ENCODE measurements at regions not wholly inside any gene's neighbourhood (a gene's known extent, or its start where the extent isn't known, plus 50 kb on each side); places are given as distances from the start of the nearest gene placed in this dataset.
"Not testable (repeated sequence)": the region's sequence is repeated elsewhere in the genome, so short reads cannot be mapped to it uniquely, and the experiment has no call there.

GRCh38 chrY:14328677-14329345 lies 195.5 kb upstream of the NLGN4Y start:
- H3K4me1 Mint-ChIP-seq = peaks cover 14% of the 10 kb centered on the region
- H3K9me3 Mint-ChIP-seq = no peaks in the 10 kb centered on the region
- no peaks in the 10 kb centered on the region for H3K27me3 Mint-ChIP-seq
- H3K27ac Mint-ChIP-seq = peak overlapping the region; percentile 50 to 57
- peak overlapping the region; percentile 3 to 8 for H3K4me3 Mint-ChIP-seq
- ATAC-seq = peak; percentile 97
- DNase-seq = peak in 1 of 2 donors; percentile 15

DNA sequence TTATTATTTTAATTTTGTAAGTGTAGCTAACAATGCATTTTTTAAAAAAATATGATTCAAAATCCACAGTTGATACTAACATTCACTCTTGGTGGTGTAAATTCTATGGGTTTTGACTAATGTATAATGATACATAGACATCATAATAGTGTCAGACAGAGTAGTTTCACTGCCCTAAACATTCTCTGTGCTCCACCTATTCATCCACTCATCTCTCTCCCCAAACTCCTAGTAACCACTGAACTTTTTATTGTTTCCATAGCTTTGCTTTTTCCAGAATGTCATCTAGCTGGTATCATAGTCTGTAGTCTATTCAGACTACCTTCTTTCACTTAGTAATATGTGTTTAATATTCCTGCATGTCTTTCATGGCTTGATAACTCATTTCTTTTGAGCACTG lies 194.0 kb upstream of the NLGN4Y start:
- no peak for DNase-seq
- peak; percentile 19 for ATAC-seq
- Mint-ChIP-seq H3K4me3 (no peak overlapping the region), H3K27ac (no peak overlapping the region), H3K27me3 (no peaks in the 10 kb centered on the region), H3K4me1 (peaks cover 14% of the 10 kb centered on the region), H3K9me3 (no peaks in the 10 kb centered on the region)

GRCh38 chrY:14339524-14339923 lies 184.8 kb upstream of the NLGN4Y start:
- no peak for DNase-seq
- Mint-ChIP-seq H3K27ac (no peak overlapping the region), H3K4me1 (peaks cover 41% of the 10 kb centered on the region), H3K9me3 (peaks cover 0 to 22% of the 10 kb centered on the region in 2 donors), H3K4me3 (no peak overlapping the region), H3K27me3 (no peaks in the 10 kb centered on the region)
- no peak for ATAC-seq

- ATAC-seq (peak; percentile 79), DNase-seq (peak; percentile 36 to 82)
- Mint-ChIP-seq H3K27me3 (no peaks in the 10 kb centered on the region), H3K27ac (peak overlapping the region; percentile 93 to 95), H3K4me1 (peaks cover 41% of the 10 kb centered on the region), H3K4me3 (peak overlapping the region; percentile 31 to 72), H3K9me3 (peaks cover 0 to 22% of the 10 kb centered on the region in 2 donors)
These were observed 183.7 kb upstream of the NLGN4Y start for GRCh38 chrY:14340459-14341143.

DNA sequence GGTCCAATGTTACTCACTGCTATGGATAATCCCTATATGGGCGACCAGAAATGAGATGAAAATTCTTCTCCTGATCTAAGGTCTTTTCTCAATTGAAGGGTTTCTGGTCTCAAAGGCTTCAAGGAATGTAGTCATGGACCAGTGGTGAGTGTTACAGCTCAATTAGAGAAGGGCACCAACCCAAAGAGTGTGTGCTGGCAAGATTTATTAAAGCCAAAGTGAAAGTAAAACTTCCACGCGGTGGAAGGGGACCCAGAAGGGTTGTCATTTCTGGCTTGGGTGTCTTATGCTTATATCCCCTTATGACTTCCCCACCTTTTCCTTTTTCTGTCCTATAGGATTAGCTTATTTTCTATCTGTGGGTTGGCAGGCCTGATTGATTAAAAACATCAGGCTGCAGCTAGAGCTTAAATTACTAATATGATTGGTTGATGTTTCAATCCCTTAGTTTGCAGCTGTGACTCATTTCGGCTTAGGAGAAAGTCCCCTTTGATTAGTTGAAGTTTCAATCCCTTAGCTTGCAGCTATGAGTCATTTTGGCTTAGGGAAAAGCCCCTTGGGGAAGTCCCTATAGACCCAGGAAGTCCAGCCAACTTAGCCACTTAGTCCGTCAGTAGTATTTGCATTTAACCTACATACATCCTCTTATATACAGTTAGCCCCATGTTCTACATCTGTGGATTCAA lies 179.5 kb upstream of the NLGN4Y start:
- Mint-ChIP-seq H3K27ac (peak overlapping the region; percentile 42 to 96), H3K4me1 (peaks cover 43% of the 10 kb centered on the region), H3K9me3 (peaks cover 0 to 17% of the 10 kb centered on the region in 2 donors), H3K4me3 (peak overlapping the region; percentile 24 to 77), H3K27me3 (no peaks in the 10 kb centered on the region)
- ATAC-seq = peak; percentile 78
- DNase-seq = peak; percentile 15 to 78

GRCh38 chrY:14351590-14351989 lies 172.7 kb upstream of the NLGN4Y start:
- ATAC-seq = no peak
- Mint-ChIP-seq H3K4me1 (peaks cover 8% of the 10 kb centered on the region), H3K4me3 (no peak overlapping the region)

GRCh38 chrY:14356154-14356553 lies 168.2 kb upstream of the NLGN4Y start:
- peak overlapping the region in 1 of 2 donors; percentile 1 for H3K27ac Mint-ChIP-seq
- H3K4me1 Mint-ChIP-seq = no peaks in the 10 kb centered on the region
- peaks cover 12% of the 10 kb centered on the region for H3K27me3 Mint-ChIP-seq

More at GRCh38 chrY:14351590-14351989, 172.7 kb upstream of the NLGN4Y start:
- Mint-ChIP-seq H3K9me3 (peaks cover 11 to 13% of the 10 kb centered on the region in 2 donors), H3K27me3 (no peaks in the 10 kb centered on the region), H3K27ac (no peak overlapping the region)
- DNase-seq = no peak

GRCh38 chrY:14360748-14361500 lies 163.4 kb upstream of the NLGN4Y start:
- Mint-ChIP-seq H3K4me1 (no peaks in the 10 kb centered on the region), H3K4me3 (no peak overlapping the region), H3K27me3 (peaks cover 33% of the 10 kb centered on the region), H3K27ac (no peak overlapping the region), H3K9me3 (peaks cover 26 to 34% of the 10 kb centered on the region in 2 donors)
- DNase-seq (no peak), ATAC-seq (no peak)

More at GRCh38 chrY:14356154-14356553, 168.2 kb upstream of the NLGN4Y start:
- no peak overlapping the region for H3K4me3 Mint-ChIP-seq
- peaks cover 30 to 40% of the 10 kb centered on the region in 2 donors for H3K9me3 Mint-ChIP-seq
- ATAC-seq (no peak), DNase-seq (no peak)

DNA sequence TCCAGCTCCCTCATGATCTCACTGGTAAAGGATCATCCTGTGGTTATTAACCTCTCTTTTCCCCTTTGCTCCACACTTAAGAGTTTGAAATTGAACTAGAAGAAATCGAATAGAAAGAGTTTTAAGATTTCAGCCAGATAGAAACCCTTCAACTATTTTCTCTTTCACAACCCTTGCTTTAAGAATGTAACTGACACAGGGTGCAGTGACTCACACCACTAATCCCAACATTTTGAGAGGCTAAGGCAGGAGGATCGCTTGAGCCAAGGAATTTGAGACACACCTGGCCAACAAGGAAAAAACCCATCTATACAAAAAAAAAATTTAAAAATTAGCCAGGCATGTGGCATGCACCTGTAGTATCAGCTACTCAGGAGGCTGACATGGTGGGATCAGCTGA lies 150.7 kb upstream of the NLGN4Y start:
- Mint-ChIP-seq H3K27ac (no peak overlapping the region), H3K4me3 (no peak overlapping the region), H3K9me3 (no peaks in the 10 kb centered on the region), H3K27me3 (no peaks in the 10 kb centered on the region), H3K4me1 (no peaks in the 10 kb centered on the region)
- ATAC-seq (no peak), DNase-seq (no peak)

- Mint-ChIP-seq H3K27ac (peak overlapping the region in 1 of 2 donors; percentile 40), H3K9me3 (peaks cover 0 to 8% of the 10 kb centered on the region in 2 donors), H3K27me3 (no peaks in the 10 kb centered on the region), H3K4me3 (no peak overlapping the region), H3K4me1 (no peaks in the 10 kb centered on the region)
- DNase-seq = peak in 1 of 2 donors; percentile 35
- ATAC-seq = peak; percentile 89
These were observed 146.1 kb upstream of the NLGN4Y start for GRCh38 chrY:14378217-14378616.

DNA sequence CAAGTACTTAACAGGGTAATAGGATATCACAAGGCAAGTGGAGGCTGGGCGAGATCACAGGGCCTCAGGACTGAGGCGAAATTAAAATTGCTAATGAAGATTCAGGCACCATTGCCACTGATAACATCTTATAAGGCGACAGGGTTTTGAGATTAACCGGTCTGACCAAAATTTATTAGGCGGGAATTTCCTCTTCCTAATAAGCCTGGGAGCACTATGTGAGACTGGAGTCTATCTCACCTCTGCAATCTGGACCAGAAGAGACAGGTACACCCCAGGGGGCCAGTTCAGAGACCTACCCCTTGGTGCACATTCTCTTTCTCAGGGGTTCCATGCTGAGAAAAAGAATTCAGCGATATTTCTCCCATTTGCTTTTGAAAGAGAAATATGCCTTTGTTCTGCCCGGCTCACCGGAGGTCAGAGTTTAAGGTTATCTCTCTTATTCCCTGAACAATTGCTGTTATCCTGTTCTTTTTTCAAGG lies 113.7 kb upstream of the NLGN4Y start:
- H3K9me3 Mint-ChIP-seq, H3K4me3 Mint-ChIP-seq, H3K4me1 Mint-ChIP-seq, H3K27me3 Mint-ChIP-seq, ATAC-seq, H3K27ac Mint-ChIP-seq, DNase-seq: not testable (repeated sequence)

DNA sequence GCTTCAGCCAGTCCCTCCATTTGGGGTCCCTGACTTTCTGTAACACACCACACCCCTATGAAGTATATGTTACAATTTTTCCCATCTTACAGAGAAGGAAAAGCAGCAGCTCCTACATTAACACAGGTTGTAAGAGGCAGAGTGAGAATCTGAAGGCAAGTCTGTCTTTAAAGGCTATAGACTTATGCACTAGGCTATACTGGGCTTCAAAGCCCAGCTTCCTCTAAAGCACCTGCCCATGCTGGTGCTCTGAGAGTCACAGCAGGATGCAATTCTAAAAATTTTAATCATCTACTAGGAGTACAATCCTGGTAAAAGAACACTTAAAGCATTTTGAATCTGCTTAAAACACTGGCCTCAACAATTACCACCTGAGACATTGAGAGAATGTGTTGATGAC lies 113.0 kb upstream of the NLGN4Y start:
- H3K9me3 Mint-ChIP-seq = peaks cover 0 to 5% of the 10 kb centered on the region in 2 donors
- H3K4me3 Mint-ChIP-seq = no peak overlapping the region
- H3K4me1 Mint-ChIP-seq = no peaks in the 10 kb centered on the region
- DNase-seq (no peak), ATAC-seq (no peak)
- no peaks in the 10 kb centered on the region for H3K27me3 Mint-ChIP-seq
- no peak overlapping the region for H3K27ac Mint-ChIP-seq

DNA sequence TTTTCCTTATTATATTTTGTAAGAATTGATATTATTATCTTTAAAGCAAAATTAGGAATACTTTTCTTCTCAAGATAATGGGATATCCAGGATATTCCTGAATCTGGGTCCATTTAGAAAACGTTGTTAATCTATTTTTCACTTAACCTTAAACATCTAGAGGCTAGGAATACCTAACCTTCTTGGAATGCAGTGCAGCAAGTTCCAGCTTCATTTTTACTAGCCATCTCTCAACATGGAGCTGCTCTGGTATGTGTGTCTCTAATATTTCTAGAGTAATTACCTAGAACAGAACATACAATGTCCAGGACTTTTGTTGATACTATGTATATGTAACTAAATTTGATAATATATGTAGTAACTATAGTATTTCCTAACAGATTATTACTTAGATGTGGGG lies 87.8 kb upstream of the NLGN4Y start:
- no peak overlapping the region for H3K4me3 Mint-ChIP-seq
- H3K4me1 Mint-ChIP-seq = no peaks in the 10 kb centered on the region
- ATAC-seq = no peak
- no peak for DNase-seq
- H3K27ac Mint-ChIP-seq = no peak overlapping the region
- H3K27me3 Mint-ChIP-seq = no peaks in the 10 kb centered on the region
- H3K9me3 Mint-ChIP-seq = peaks cover 0 to 12% of the 10 kb centered on the region in 2 donors

DNA sequence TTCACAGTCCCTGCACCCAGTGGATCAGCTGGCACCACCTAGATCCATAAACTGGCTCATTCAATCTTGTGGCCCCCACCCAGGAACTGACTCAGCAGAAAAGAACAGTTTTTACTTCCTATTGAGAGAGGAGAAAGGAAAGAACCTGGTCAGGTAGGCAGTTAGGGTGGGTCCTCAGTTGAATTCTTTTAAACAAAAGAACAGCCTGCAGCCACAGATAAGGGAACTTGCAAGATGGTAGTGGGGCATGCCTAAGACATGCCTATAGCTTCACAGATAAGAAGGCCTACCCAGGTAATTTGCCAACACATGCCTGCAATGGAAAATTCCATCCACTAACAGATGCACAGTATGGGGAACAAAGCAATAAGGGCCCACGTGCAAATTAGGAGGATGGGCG lies 86.7 kb upstream of the NLGN4Y start:
- no peak overlapping the region for H3K4me3 Mint-ChIP-seq
- no peak for ATAC-seq
- peaks cover 0 to 15% of the 10 kb centered on the region in 2 donors for H3K9me3 Mint-ChIP-seq
- H3K27ac Mint-ChIP-seq = no peak overlapping the region
- no peak for DNase-seq
- no peaks in the 10 kb centered on the region for H3K27me3 Mint-ChIP-seq
- no peaks in the 10 kb centered on the region for H3K4me1 Mint-ChIP-seq

DNA sequence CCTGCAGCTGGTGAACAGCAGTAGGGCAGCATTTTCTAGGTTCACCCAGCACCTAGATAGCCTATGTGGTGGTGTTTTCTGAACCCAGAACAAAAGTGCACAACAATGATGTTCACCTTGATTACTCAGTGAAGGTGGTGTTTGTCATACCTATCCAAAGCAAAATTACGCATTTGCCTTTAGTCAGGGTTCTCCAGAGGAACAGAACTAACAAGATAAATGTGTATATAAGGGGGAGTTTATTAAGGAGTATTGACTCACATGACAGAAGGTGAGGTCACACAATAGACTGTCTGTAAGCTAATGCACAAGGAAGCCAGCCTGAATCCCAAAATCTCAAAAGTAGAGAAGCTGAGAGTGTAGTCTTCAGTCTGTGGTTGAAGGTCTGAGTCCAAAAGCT lies 85.9 kb upstream of the NLGN4Y start:
- H3K4me1 Mint-ChIP-seq = no peaks in the 10 kb centered on the region
- no peak overlapping the region for H3K4me3 Mint-ChIP-seq
- ATAC-seq (no peak), DNase-seq (no peak)
- H3K27ac Mint-ChIP-seq = no peak overlapping the region
- no peaks in the 10 kb centered on the region for H3K27me3 Mint-ChIP-seq
- peaks cover 0 to 15% of the 10 kb centered on the region in 2 donors for H3K9me3 Mint-ChIP-seq

Data from stimulated activated naive CD8-positive, alpha-beta T cell treated with anti-CD3 and anti-CD28 coated beads, Interleukin-15, amount 100 ng/mL, for 72 hours (primary cell).